CD14-positive monocyte (primary cell): ENCODE measurements at regions not wholly inside any gene's neighbourhood (a gene's known extent, or its start where the extent isn't known, plus 50 kb on each side); places are given as distances from the start of the nearest gene placed in this dataset.

ENCODE experiments used
- DNase-seq, 3 donors: peaks; one replicate each; pipeline ENCODE4 v3.0.0-alpha.2; 2011 to 2022
- H2AFZ ChIP-seq: 2 replicates; pipeline ENCODE4 v1.6.0; 2012; ENCODE audit warnings: mild to moderate bottlenecking, low read depth, low read length, inconsistent platforms; ENCODE audit not compliant: insufficient read depth, poor library complexity, severe bottlenecking
- H3K27ac ChIP-seq, 2 donors: 1 replicate in 1 of 2; 2 replicates in 1 of 2; pipeline ENCODE4 v1.5.1; 2012 to 2013; ENCODE audit warnings: low read length in 2 of 2, control low read depth in 1 of 2, inconsistent platforms in 1 of 2, low read depth in 1 of 2, mild to moderate bottlenecking in 1 of 2
- H3K27me3 ChIP-seq, 2 donors: one replicate each; pipeline versions ENCODE4 v1.6.0 to v1.6.1; 2011 to 2013; ENCODE audit warnings: low read length in 2 of 2; ENCODE audit not compliant: control insufficient read depth in 2 of 2, insufficient read depth in 2 of 2
- H3K36me3 ChIP-seq, 2 donors: replicated peaks in 1 of 2; 1 replicate in 1 of 2; 2 replicates in 1 of 2; pipeline versions ENCODE4 v1.5.1 to v1.6.1; 2012 to 2013; ENCODE audit warnings: low read length in 2 of 2, control low read depth in 1 of 2, inconsistent platforms in 1 of 2, mild to moderate bottlenecking in 1 of 2; ENCODE audit not compliant: insufficient read depth in 2 of 2, control insufficient read depth in 1 of 2
- H3K4me1 ChIP-seq, 2 donors: 1 replicate in 1 of 2; 2 replicates in 1 of 2; pipeline versions ENCODE4 v1.5.1 to v1.6.1; 2012 to 2013; ENCODE audit warnings: low read length in 2 of 2, control low read depth in 1 of 2, inconsistent platforms in 1 of 2, mild to moderate bottlenecking in 1 of 2, moderate library complexity in 1 of 2; ENCODE audit not compliant: insufficient read depth in 2 of 2, control insufficient read depth in 1 of 2
- H3K4me2 ChIP-seq: replicated peaks from 2 replicates; pipeline ENCODE3; 2012; ENCODE audit warnings: low read length, moderate library complexity, mild to moderate bottlenecking; ENCODE audit not compliant: poor library complexity, severe bottlenecking; ENCODE audit errors: extremely low read depth
- H3K4me3 ChIP-seq, 3 experiments: fragments of 200-600 bp in 1 of 3; sonication (generic) in 1 of 3; replicated peaks in 1 of 3; 1 replicate in 2 of 3; 2 replicates in 1 of 3; pipeline ENCODE4 v1.5.1; 2011 to 2013; ENCODE audit warnings: low read length in 3 of 3, mild to moderate bottlenecking in 3 of 3, control low read depth in 2 of 3, low read depth in 2 of 3, inconsistent platforms in 1 of 3, moderate library complexity in 1 of 3
- H3K79me2 ChIP-seq: 2 replicates; pipeline ENCODE4 v1.6.0; 2012; ENCODE audit warnings: mild to moderate bottlenecking, control low read depth, inconsistent platforms, low read length, moderate library complexity; ENCODE audit not compliant: insufficient read depth
- H3K9ac ChIP-seq: 2 replicates; pipeline ENCODE4 v1.6.0; 2017; ENCODE audit warnings: low read length, mild to moderate bottlenecking; ENCODE audit not compliant: insufficient read depth, poor library complexity, severe bottlenecking
- H3K9me3 ChIP-seq, 2 donors: replicated peaks in 1 of 2; 1 replicate in 1 of 2; 2 replicates in 1 of 2; pipeline versions ENCODE4 v1.5.1 to v1.6.1; 2012 to 2013; ENCODE audit warnings: low read length in 2 of 2, control low read depth in 1 of 2; ENCODE audit not compliant: control insufficient read depth in 1 of 2, insufficient read depth in 1 of 2
- H4K20me1 ChIP-seq: 2 replicates; pipeline ENCODE4 v1.6.0; 2012; ENCODE audit warnings: mild to moderate bottlenecking, low read length, control low read depth, moderate library complexity; ENCODE audit not compliant: insufficient read depth
- H3K27ac Mint-ChIP-seq, 7 donors: one replicate each; pipeline ENCODE4 v1.8.0; 2020; ENCODE audit warnings: mild to moderate bottlenecking in 7 of 7, mixed read lengths in 7 of 7, moderate library complexity in 6 of 7, inconsistent platforms in 2 of 7
- H3K27me3 Mint-ChIP-seq, 3 donors: one replicate each; pipeline ENCODE4 v1.8.0; 2021 to 2022; ENCODE audit warnings: low read depth in 3 of 3, mild to moderate bottlenecking in 3 of 3, mixed read lengths in 3 of 3, moderate library complexity in 3 of 3, inconsistent platforms in 1 of 3
- H3K36me3 Mint-ChIP-seq, 2 donors: one replicate each; pipeline ENCODE4 v1.8.0; 2020; ENCODE audit warnings: mixed read lengths in 2 of 2, inconsistent platforms in 1 of 2, mild to moderate bottlenecking in 1 of 2
- H3K4me1 Mint-ChIP-seq: one replicate; pipeline ENCODE4 v1.8.0; 2020; ENCODE audit warnings: mild to moderate bottlenecking, mixed read lengths
- H3K4me3 Mint-ChIP-seq, 2 donors: one replicate each; pipeline ENCODE4 v1.8.0; 2020; ENCODE audit warnings: mild to moderate bottlenecking in 2 of 2, mixed read lengths in 2 of 2, moderate library complexity in 1 of 2
- H3K9me3 Mint-ChIP-seq, 7 donors: one replicate each; pipeline ENCODE4 v1.8.0; 2020 to 2022; ENCODE audit warnings: mixed read lengths in 7 of 7, mild to moderate bottlenecking in 6 of 7, moderate library complexity in 6 of 7, inconsistent platforms in 2 of 7
- WGBS: methylation state at CpG from one replicate; pipeline ENCODE4 v1.1.5; 2013; ENCODE audit warnings: missing lambda C conversion rate; ENCODE audit not compliant: insufficient coverage; 5-methylcytosine and 5-hydroxymethylcytosine counted together
- intact Hi-C, 2 donors: fragments of 100-400 bp; cut with micrococcal nuclease; formaldehyde crosslinking; loops; one replicate each; pipeline versions ENCODE4 v1.15.0 to v1.15.1; 2023
- TF ChIP-seq, protein P1 (sequence below): fragments of 200-600 bp; IDR thresholded peaks from one replicate; pipeline ENCODE4 v1.8.0; 2022; ENCODE audit warnings: antibody characterized with exemption, mild to moderate bottlenecking

DNA sequence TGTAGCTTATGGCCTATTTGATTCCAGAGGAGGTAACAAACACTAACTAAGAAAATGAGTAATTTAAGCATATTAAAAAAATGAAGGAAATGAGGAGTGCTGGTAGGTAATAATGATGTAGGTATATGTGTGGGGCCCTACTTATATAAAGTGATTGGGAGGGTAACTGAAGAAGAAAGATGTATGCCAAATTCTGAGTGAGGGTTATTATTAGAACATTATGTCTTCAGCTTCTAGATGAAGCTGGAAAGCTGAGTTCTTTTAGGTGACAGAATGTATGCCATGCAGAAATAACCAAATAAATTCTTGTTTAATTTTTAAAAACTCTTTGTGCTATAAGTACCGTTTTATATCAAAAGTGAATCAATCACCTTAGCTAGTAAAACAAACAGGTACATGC lies 479.6 kb upstream of the TENM4 start:
- Mint-ChIP-seq H3K27ac (no peak overlapping the region), H3K36me3 (no peaks in the 10 kb centered on the region), H3K4me3 (no peak overlapping the region), H3K4me1 (no peaks in the 10 kb centered on the region), H3K27me3 (no peaks in the 10 kb centered on the region), H3K9me3 (peaks cover 0 to 4% (median 0%) of the 10 kb centered on the region in 7 donors)
- no peak overlapping the region for H3K4me2 ChIP-seq
- H3K79me2 ChIP-seq: no peaks in the 10 kb centered on the region
- H3K4me1 ChIP-seq: no peaks in the 10 kb centered on the region
- intact Hi-C loops: no loop called here
- no peaks in the 10 kb centered on the region for H3K27me3 ChIP-seq
- no peak overlapping the region for H2AFZ ChIP-seq
- H3K4me3 ChIP-seq: no peak overlapping the region
- H3K9ac ChIP-seq: no peak overlapping the region
- no CpG with 5 or more reads among the region's 1 CpG for WGBS
- peaks cover 0 to 2% of the 10 kb centered on the region in 2 donors for H3K9me3 ChIP-seq
- H3K36me3 ChIP-seq: no peaks in the 10 kb centered on the region
- TF ChIP-seq, protein P1, sequence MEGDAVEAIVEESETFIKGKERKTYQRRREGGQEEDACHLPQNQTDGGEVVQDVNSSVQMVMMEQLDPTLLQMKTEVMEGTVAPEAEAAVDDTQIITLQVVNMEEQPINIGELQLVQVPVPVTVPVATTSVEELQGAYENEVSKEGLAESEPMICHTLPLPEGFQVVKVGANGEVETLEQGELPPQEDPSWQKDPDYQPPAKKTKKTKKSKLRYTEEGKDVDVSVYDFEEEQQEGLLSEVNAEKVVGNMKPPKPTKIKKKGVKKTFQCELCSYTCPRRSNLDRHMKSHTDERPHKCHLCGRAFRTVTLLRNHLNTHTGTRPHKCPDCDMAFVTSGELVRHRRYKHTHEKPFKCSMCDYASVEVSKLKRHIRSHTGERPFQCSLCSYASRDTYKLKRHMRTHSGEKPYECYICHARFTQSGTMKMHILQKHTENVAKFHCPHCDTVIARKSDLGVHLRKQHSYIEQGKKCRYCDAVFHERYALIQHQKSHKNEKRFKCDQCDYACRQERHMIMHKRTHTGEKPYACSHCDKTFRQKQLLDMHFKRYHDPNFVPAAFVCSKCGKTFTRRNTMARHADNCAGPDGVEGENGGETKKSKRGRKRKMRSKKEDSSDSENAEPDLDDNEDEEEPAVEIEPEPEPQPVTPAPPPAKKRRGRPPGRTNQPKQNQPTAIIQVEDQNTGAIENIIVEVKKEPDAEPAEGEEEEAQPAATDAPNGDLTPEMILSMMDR: no peak
- no peak overlapping the region for H3K27ac ChIP-seq
- DNase-seq: no peak
- no peaks in the 10 kb centered on the region for H4K20me1 ChIP-seq

DNA sequence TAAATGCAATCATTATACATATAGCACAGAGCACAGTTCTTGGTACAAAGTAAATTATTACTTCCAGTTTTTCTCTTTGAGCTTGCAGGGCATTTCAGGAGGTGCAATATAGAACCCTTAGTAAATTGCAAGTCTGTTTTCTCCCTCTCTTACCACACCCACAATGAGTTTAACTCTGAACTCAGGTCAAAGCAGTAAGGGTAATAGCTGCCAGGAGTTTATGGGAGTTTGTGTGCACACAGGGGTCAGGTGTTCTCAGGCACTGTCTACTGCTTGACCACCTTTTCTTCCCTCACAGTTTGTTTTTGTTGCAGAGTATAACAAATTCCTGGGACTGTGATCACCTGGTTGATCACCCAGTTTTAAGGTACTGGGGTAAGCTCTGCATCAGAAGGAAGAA lies 478.5 kb upstream of the TENM4 start:
- intact Hi-C loops: no loop called here
- H3K79me2 ChIP-seq: no peaks in the 10 kb centered on the region
- DNase-seq: no peak

More for the DNA sequence above, 478.5 kb upstream of the TENM4 start:
- Mint-ChIP-seq H3K4me1 (no peaks in the 10 kb centered on the region), H3K9me3 (peaks cover 0 to 4% (median 0%) of the 10 kb centered on the region in 7 donors), H3K27ac (no peak overlapping the region), H3K4me3 (no peak overlapping the region), H3K36me3 (no peaks in the 10 kb centered on the region), H3K27me3 (peaks cover 0 to 2% (median 0%) of the 10 kb centered on the region in 3 donors)
- Histone ChIP-seq H2AFZ (no peak overlapping the region), H3K27me3 (no peaks in the 10 kb centered on the region), H3K4me1 (no peaks in the 10 kb centered on the region), H3K36me3 (no peaks in the 10 kb centered on the region), H3K4me2 (no peak overlapping the region), H3K9me3 (peaks cover 0 to under 1% of the 10 kb centered on the region in 2 donors), H3K27ac (no peak overlapping the region), H4K20me1 (no peaks in the 10 kb centered on the region), H3K9ac (no peak overlapping the region), H3K4me3 (no peak overlapping the region)
- TF ChIP-seq, protein P1: no peak
